Epidermal melanocyte (primary cell): ENCODE measurements at regions not wholly inside any gene's neighbourhood (a gene's known extent, or its start where the extent isn't known, plus 50 kb on each side); places are given as distances from the start of the nearest gene placed in this dataset.

ENCODE experiments used
- DNase-seq: peaks from one replicate; pipeline ENCODE4 v3.0.0; 2011; ENCODE audit warnings: low spot score; ENCODE audit not compliant: insufficient read length

DNA sequence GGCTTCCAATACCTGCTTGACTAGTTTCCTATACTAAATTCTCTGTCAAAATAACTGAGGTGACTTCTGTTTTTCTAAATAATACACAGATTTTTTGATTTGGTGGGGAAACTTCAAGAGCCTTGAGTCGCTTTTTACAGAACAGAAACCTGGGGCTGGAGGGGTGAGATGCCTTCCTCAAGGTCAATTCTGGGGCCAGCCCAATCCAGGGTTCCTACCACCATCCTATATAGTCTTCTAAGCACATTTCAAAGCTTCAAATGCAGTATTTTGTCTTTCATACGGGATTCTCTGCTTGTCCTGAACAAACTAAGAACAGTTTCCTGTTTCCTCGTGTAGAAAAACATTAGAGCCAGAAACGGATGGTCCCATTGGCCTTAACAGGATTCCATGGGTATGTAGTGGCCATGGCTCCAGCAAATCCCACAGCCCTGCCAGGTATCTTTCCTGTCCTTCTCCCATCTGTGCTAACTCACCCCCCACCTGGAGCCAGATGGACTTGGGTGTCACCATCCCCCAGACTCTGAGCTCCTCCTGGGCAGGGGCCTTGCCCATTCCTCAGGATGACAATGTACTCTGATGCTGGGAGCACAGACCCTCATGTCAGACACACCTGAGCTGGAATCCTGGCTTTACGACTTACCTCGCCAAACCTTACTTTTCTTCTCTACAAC lies 146.9 kb downstream of the KLF13 start:
- DNase-seq = no peak

DNA sequence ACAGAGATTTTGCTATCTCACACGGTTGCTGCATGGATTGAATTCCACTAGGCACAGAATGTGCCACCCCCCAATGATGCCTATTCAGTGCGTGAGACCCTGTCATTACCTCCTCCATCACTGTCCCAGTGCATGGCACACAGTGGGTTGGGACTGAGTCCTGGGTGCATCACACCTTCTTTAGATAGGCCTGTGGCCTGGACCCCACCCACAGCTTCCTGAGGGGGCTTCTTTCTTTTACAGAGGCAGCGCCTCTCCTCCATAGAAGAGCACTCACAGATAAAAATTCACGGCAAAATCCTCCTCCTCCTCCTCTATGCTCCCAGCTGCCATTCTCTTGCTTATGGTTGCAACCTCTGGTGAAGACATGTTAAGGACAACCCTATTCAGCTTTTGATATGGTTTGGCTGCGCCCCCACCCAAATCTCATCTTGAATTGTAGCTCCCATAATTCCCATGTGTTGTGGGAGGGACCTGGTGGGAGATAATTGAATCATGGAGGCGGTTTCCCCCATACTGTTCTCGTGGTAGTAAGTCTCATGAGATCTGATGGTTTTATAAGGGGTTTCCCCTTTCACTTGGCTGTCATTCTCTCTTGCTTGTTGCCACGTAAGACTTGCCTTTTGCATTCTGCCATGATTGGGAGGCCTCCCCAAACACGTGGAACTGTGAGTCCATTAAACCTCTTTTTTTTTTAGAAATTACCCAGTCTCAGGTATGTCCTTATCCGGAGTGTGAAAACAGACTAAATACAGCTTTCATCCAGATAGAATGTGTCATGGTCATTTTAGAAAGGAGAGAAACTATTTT lies 147.6 kb downstream of the KLF13 start:
- no peak for DNase-seq

DNA sequence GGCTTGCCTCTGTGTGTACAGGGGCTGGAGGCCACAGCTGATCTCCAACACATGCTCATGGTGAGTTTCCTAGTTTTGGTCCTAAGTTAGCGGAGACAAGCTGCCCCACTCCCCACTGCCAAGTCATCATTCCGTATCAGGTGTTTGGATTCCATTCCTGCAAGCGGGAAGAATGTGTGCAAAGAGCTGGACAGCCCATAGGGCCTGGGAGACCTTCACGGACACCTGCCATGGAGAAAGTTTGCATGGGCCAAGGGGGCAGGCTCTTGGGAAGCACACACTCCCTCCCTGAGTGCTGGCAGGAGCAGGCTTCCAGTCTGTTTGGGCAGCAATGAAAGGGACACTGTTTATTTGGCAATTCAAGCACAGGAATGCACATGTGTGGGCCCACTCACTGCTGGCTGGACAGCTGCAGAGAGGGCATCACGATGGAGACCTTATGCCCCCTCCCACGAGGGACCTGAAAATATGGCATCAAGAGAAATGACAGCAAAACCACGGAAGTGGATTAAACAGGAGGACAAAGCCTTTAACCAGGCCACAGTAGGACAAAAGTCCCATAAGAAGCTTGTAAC lies 149.7 kb downstream of the KLF13 start:
- DNase-seq = no peak

DNA sequence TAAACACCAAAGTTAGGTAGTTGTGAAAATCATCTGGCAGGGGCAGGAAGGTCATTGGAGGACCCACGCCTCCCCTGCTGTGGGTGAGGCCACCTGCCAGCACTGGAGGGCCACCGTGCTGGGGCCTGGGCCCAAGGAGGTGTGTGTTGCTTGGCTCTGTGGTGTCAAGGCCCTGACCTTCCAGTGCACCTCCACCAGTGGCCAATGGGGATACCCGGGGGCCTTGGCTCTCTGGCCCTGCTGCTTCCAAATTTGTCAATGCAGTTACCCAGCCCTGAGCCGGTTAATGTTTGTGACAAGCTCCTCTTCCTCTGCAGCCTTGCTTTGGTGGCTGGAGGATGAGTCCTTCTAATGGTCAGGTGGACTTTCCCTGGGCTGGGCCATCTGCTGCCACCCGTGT lies 150.2 kb downstream of the KLF13 start:
- no peak for DNase-seq

DNA sequence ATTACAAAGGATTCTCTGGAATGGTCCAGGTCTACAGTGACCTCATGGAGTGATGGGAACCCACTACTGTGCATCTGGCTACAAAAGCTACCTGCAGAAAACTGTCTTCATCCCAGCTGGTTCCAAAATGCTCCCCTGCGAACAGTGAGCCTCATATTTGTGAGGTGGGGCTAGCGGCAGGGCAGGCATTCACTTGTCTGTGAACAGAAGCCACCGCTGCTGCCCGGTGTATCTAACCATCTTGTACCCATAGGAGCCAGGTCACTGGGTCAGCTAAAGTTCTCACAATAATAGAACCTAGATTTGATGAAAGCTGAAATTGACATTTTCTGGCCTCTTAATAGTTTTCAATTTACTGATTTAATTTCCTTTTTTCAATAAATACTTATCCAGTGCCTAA lies 150.7 kb downstream of the KLF13 start:
- no peak for DNase-seq

DNA sequence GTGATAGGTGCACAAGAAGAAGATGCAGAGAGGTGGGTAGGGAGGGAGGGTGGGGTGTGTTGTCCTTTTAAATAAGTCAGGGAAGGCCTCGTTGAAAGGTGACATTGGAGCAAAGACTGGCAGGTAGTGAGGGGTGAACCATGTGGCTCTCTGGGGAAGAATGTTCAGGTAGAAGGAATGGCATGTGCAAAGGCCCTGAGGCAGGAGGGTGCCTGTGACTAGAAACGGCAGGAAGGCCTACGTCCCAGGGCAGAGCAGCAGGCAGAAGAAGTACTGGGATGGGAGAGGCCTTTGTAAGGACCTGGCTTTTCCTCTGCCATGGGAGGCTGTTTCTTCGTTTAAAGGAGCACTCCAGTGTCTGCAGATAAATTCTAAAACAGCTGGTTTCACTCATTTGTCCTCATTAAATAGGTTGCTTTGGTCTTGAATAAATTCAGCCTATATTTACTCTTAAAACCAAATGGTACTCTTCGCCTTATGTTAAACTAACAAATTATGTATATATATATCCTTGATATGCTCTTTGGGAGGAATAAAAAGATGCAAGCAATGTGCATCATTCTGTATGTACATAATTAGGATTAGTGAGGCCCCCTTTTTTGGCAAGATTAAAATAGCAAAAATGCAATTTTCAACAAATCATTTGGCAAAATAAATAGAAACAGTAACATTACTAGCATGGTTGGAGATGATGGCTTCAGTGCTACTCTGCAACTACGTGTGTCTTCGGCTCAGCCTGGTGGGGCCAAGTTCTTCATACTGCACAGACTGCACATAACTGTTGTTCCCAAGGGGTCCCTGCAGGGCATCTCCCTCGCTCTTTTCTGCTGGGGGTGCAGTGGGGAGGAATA lies 151.4 kb downstream of the KLF13 start:
- no peak for DNase-seq

DNA sequence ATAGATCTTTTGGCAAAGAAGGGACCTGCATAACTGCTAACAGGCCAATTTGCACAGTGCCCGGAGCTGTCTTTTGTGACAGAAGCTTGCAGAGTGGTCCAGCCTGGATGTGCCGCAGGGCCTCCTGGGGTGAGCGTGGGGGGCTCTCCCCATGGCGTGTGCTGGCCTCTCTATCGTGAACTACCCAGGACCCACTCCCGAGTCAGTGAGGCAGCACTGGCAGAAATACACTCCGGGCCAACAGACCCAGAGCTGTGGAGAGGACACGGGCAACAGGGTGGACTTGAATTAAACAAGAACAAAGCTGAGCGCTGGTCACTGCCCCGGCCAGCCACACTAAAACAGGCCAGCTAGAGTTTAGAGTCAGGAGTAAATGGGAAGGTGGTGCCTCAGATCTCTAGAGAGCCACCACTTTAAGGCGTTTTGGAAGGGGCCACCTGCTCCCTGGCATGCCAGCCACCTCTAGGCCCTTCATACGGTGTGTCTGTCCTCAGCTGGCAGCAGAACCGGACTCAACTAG lies 152.1 kb downstream of the KLF13 start:
- no peak for DNase-seq

DNA sequence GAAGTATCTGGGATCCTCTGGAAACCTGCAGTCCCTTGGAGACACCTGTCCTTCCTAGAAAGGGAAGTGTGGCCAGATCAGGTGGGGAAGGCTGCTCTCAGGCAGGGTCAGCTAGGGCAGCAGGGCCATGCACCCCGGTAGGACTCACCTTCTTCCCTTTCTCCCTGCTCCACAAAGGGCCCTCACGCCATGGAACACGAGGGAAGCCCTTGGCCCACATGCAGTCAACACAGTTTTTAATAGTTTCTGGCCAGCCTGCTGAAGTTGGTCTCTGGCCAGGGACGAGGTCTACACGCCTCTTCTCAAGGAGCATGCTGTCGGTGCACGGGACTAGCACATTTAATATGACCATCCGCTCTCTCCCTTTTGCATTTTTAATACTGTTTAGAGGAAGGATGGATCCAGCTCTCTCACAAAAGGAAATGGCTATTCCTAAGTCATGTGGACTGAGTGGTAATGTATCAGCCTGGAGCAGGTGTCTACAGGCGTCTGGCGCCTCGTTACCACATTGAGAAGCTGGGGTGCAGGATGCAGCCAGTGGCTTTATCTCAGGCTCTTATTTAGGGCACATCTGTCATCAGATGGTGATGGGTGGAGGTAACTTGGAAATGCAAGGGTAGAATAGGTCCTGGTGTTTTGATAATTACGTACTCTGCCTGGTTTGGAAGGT lies 153.9 kb downstream of the KLF13 start:
- DNase-seq = no peak

DNA sequence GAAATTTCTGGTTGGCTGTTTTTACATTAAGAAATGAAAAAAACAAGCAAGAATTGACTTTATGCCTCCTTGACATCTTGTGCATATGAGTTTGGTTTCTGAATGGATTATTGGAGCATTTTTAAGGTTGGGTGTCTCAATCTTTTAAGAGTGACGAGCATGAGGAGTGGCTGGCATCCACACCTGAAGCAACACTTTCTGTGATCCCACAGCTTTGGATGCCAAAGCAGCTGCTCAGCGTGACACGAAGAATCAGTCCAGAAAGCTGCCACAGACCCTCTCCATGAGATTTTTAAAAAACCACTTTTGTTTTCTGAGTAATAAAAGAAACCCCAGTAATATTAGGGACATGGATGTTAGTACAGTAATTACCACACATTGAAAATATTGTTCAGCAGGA lies 154.5 kb downstream of the KLF13 start:
- DNase-seq = no peak

DNA sequence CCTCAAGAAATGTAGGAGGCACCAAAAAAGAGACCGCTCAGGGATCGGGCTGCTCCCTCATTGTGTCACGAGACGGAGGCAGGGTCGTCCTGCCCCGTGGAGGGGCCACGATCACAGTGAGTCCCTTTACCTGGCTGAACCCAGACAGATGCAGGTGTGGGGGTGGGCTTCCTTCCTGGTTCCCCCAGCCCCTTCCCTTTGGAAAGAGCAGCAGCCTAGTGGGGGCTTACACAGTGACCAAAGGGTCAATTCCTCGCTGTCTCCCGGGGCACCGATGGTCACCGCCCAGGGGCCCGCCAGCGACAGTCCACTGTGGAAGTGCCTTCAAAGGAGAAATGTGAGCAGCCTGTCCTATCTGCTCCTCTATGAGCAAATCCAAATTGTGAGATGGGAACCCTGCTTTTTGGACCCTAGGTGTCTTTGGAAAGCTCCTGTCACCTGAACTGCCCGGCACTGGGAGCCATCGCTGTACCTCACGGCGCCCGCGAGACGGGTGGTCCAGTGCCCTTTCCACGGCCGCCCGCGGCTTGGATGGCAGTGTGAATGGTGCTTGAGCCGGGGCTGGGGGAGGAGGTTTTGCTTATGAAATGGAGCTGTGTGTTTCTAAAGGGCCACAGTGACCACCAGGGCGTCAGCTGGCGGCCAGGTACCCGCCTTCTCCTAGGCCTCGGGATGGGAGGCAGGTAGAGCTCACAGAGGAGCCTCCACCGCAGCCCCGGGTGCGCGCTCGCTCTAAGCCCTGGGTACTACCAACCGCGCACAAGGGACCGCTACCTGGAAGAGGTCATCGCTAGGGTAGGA lies 155.7 kb downstream of the KLF13 start:
- no peak for DNase-seq

DNA sequence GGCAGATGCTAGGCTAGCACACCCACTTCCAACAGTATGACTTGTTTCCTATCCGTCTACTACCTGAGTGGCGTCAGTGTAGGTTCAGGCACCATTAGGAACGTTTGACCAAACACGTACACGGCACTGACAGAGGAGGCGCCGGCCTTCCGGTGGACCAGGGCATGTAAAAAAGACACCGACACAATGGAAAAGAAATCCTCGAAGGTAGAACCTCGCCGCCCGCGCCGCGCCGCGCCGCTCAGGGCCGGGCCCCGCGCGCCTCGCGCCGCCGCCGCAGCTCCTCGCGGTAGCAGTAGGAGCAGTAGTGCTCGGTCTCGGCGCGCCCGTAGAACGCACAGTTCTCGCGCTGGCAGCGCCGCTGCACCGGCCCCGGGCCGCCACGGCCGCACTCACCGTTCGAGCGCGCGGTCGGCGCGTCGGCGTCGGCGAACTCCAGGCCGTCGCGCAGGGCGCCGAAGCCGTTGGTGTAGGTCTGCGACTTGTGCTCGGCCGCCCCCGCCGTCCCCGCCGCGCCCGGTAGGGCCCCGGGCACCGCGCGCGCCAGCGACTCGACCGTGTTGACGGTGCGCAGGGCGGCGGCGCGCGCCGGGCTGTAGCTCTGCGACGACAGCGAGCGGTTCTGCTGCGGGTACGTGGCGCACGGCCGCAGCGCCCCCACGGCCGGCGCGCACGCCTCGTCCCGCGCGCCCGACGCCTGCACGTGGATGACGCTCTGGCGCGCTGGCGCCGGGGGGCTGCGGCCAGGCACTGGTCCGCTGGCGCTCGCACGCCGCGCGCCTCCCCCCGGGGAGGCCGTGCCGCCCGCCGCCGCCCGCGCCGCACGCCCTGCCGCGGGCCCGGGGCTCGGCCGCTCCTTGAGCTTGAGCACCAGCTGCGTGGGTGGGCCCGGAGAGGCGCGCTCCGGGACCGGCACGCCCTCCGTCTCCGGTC lies 156.7 kb downstream of the KLF13 start:
- DNase-seq = no peak

DNA sequence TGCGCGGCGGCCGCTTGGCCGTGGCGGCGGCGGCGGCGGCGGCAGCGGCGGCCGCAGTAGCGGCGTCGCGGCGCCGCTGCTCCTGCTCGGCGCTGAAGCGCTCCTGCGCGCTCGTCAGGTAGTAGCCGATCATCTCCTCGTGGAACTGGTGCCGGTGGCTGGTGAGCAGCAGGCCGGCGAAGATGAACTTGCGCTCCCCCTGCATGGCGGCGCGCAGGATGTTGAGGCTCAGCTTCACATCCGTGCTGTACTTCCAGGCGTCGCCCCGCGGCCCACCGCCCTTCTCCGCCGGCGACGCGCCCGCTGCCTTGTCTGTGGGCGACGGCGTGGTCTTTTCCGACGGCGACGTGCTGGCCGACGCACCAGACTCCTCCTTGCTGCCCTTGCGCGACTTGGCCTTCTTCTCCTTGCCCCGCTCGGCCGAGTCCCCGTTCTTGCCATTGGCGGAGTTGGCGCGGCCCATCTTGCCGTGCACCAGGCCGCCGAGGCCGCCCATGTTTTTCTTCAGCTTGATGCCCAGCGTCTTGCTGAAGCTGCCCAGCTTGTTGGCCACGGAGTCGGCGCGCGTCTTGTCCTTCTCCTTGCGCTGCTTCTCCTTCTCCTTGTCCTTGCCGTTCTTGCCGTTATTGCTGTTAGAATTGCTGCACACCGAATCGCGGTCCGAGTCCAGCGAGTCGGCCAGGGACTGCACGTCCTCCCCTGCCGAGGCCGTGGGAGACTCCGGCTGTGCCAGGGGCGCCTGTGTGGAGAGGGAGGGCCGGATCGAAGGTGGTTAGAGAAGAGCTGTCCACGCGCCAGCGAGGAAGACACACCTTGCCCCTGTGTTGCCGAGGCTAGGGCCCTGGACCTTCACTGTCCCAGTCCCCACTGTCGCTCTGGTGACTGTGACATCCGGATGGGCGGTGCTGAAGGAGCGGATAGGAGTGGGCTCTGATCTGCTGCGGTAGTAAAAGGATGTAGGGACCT lies 157.6 kb downstream of the KLF13 start:
- DNase-seq = no peak

DNA sequence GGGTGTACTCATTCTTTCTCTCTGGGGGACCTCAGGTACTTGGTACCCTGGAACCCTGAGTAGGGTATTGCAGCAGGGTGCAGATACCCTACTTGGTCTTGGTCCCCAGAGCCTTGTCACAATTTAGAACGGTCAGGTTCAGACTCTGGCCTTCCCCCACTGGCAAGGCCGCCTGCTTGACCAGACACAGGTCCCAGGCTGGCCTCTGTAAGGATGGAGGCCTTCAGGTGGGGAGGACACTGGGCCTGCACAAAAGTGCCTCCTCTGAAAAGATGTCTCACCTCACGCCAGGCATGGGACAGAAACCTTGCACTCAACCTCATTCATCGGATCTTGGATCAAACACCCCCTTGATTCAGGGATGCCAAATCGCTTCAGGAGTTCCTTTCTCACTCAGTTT lies 158.4 kb downstream of the KLF13 start:
- no peak for DNase-seq

DNA sequence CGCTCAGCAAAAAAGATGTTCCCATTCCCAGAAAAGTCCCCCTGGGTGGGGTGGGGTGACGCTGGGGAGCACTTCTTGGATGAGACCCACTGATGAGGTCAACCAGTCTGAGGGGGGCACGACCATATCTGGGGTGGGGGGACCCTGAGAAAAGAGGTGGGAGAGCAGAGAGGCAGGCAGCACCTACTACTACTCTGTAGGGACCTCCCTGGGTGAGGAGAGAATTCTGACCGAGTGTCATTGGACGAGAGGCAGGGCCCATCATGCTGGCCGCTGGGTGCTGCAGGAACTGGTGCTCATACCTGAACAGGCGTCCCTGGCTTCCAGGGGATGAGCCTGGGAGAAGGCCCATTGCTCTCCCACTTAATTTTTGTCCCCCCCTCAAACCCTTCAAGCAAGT lies 158.8 kb downstream of the KLF13 start:
- no peak for DNase-seq

DNA sequence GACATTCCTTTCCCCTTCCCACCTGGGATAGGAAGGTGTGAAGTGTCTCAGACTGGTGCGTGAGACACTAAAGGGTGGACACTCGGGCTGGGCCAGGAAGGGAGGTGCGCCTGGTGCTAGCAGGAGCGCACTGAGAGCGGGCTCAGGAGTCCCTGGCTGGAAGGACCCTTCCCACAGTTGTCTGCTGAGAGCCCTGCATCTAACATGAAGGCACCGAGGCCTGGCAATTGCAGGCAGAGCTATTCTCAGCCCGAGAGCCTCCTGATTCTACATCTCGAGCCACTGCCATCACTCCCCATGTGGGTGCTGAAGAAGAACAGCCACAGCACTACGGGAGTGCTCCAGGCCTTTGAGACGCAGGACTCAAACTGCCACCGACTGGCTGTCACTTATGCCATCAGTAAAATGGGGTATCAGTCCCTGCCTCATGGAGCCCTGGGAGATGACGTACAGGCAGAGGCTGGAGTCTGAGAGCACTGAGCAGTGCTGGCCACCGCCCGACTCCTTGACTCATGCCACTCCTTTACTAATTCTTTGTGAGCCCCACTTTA lies 159.4 kb downstream of the KLF13 start:
- DNase-seq = no peak

DNA sequence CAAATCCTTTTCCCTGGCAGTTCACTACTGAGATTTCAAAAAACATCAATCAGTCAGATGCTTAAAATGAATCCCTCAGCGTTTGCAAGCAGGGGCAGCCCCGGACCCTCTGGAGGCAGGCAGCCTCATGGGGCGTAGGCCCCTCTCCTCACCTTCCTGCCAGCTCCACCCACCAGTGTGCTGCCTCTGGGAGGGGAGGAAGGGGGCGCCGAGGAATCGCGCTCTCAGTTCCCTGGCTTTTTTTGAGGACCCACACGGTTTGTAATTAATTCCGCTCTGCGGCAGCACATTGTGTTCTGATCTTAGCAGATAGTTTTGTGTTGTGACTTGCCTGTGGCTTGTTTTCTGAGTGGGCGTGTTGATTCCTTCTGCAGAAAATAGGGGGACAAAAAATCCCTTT lies 159.9 kb downstream of the KLF13 start:
- DNase-seq = no peak

DNA sequence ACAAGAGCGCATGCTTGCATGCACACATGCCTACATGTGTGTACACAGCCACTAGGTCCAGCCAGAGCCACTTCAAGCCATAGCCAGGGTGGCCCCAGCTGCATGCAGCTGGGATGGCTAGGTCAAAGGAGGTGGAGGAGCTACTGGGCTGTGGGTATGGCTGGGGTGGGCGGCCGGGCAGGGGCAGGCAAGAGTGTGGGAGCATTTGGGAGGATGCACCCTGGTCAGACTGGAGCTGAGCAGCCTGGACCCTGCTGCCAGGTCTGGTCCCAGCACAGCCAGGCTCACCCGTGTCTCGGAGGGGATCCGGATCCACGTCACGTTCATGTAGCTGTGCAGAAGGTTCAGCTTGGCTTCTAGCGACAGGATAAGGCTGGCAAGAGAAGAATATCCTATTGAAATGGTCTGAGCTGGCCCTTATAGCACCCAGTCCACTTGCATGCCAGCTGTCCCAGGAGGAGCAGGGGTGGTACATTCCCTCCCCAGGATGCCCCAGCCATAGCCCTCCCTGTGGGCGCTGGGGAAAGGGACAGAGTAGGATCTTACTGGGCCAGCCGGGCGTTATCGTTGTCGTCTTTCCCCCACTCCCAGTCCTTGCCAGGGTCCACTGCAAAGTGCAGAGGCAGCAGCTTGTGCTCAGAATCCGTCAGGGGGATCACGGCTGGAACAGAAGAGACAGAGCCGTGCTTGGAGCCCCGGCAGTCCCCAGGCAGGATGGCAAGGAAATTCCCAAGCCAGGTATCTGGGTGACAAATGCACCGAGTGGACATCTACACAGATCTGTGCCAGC lies 160.5 kb downstream of the KLF13 start:
- DNase-seq = no peak
